ENCODE measurements at regions not wholly inside any gene's neighbourhood (a gene's known extent, or its start where the extent isn't known, plus 50 kb on each side); places are given as distances from the start of the nearest gene placed in this dataset.
A peak's percentile ranks its signal among the peaks of the same experiment; 100 is the strongest.

DNA sequence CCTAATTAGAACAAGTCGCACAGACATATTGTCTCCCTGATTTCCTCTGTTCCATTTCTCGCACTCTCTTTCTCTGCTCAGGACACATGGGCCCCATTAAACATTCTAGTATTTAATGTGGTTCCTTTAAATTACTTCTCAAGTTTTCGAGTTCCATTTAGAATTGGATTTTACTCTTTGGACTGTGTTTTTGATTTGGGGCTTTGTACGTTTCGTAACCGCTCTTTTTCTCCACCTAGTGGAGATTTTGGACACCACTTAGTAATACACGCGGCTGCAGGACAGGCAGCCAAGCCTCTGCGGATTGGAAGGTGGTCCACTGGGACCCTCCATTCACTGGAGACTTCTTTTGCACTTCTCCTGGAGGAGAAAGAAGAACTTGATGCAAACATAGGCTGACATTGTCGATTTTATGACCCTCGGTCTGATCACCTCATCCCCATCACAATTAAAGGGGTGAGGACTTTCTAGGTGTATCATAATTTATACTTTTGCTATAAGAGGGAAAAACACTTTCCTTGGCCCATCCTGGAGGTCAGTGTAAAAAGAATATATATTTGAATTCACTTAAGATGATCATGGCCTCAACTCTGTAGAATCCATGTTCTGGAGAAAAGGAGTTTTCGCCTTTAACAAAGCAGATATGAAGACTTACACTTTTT, 85.7 kb downstream of the NOG start:
- TF ChIP-seq, protein P1, sequence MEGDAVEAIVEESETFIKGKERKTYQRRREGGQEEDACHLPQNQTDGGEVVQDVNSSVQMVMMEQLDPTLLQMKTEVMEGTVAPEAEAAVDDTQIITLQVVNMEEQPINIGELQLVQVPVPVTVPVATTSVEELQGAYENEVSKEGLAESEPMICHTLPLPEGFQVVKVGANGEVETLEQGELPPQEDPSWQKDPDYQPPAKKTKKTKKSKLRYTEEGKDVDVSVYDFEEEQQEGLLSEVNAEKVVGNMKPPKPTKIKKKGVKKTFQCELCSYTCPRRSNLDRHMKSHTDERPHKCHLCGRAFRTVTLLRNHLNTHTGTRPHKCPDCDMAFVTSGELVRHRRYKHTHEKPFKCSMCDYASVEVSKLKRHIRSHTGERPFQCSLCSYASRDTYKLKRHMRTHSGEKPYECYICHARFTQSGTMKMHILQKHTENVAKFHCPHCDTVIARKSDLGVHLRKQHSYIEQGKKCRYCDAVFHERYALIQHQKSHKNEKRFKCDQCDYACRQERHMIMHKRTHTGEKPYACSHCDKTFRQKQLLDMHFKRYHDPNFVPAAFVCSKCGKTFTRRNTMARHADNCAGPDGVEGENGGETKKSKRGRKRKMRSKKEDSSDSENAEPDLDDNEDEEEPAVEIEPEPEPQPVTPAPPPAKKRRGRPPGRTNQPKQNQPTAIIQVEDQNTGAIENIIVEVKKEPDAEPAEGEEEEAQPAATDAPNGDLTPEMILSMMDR (IDR thresholded peaks at IDR 0.05) = peak in 3 of 4 experiments; percentile 25 to 58 (median 54)
- no peak for TF ChIP-seq EP300 (IDR thresholded peaks at IDR 0.05)

All from sigmoid colon (tissue), 4 donors.